ENCODE measurements at regions not wholly inside any gene's neighbourhood (a gene's known extent, or its start where the extent isn't known, plus 50 kb on each side); places are given as distances from the start of the nearest gene placed in this dataset.

DNA sequence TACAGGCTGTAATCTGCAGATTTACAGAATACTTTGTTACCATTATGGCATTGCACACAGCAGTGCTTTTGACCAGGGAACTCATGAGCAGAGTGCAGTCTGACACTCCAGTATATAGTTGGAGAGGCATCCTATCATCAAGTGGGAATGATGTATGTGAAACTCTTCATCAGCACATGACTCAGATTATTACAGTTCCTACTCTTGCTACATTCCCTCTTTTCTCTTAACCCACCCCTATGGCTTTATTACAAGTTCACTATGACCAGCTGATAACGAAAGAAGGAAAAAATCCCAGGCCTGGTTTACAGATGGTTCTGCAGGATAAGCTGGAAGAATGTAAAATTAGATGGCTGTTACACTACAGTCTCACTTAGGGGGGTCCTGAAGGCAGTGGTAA is 385.9 kb downstream of the RASEF start:
- H4K20me1 ChIP-seq = no peaks in the 10 kb centered on the region
- no peak overlapping the region for H3K9ac ChIP-seq
- H3K4me3 ChIP-seq = no peak overlapping the region
- H3K27me3 ChIP-seq = no peaks in the 10 kb centered on the region
- H3K27ac ChIP-seq = no peak overlapping the region
- no peak overlapping the region for H3K4me2 ChIP-seq
- no peaks in the 10 kb centered on the region for H3K4me1 ChIP-seq
- H3K36me3 ChIP-seq = no peaks in the 10 kb centered on the region
- TF ChIP-seq Cebpa-rat (IDR thresholded peaks at IDR 0.05) = no peak
- no peaks in the 10 kb centered on the region for H3K9me3 ChIP-seq

DNA sequence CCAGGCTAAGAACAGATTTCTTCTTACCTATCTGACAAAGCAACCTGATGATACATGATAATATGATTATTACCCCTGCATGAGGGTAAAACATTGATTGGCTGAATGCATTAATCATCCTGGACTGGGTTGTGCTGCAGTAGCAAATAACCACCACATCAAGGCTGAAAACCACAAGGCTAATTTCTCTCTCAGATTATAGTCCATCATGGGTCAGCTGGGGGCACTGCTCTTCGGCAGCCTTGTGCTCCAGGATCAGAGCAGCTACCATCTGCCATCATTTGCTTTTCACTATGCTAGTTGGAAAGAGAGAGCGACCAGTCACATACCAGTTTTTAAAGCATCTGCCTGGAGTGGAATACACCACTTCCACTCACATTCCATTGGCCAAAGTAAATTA is 383.5 kb downstream of the RASEF start:
- Histone ChIP-seq H3K4me3 (no peak overlapping the region), H4K20me1 (no peaks in the 10 kb centered on the region), H3K4me2 (no peak overlapping the region), H3K27ac (no peak overlapping the region), H3K27me3 (no peaks in the 10 kb centered on the region), H3K36me3 (no peaks in the 10 kb centered on the region), H3K9me3 (no peaks in the 10 kb centered on the region), H3K4me1 (no peaks in the 10 kb centered on the region), H3K9ac (no peak overlapping the region)
- no peak for TF ChIP-seq Cebpa-rat (IDR thresholded peaks at IDR 0.05)

DNA sequence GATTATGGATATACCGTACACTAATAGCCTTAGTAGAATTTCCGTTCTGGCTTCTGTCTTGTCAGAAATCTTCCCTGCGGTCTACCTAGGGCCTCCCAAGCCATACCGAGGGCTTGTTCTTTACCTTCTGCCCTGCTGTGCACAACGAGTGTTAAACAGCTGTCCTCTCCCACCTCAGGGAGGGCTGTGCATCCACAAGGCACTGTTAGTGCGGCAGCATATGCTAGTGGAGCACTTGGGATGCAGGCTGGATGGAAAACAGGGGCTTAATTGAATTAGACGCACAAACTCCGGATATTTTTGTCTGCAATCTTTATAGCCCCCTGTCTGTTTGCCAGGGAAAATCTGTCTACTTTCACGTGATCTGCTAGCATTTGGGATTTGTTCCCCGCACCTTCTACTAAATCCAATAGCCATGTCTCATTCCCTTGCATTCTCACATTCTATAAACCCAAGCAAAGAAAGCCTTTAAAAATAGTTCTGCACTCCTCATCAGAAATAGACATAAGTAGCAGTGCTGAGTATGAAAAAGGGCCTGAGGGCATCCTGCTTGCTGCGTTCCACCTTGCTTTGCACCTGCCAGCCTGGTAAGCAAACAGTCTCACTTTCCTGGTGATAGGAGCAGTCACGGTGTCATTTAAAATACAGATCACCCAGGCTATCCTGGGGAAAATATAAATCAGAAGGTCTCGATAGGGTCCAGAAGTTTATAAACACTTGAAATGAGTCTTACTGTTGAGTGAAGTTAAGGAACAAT is 382.6 kb downstream of the RASEF start:
- Histone ChIP-seq H3K4me3 (no peak overlapping the region), H4K20me1 (no peaks in the 10 kb centered on the region), H3K4me1 (no peaks in the 10 kb centered on the region), H3K36me3 (no peaks in the 10 kb centered on the region), H3K27me3 (no peaks in the 10 kb centered on the region), H3K4me2 (no peak overlapping the region), H3K9me3 (peaks cover 9% of the 10 kb centered on the region; the same call in 1 of the 2 replicates), H3K9ac (no peak overlapping the region), H3K27ac (no peak overlapping the region)
- TF ChIP-seq Cebpa-rat (IDR thresholded peaks at IDR 0.05) = no peak

DNA sequence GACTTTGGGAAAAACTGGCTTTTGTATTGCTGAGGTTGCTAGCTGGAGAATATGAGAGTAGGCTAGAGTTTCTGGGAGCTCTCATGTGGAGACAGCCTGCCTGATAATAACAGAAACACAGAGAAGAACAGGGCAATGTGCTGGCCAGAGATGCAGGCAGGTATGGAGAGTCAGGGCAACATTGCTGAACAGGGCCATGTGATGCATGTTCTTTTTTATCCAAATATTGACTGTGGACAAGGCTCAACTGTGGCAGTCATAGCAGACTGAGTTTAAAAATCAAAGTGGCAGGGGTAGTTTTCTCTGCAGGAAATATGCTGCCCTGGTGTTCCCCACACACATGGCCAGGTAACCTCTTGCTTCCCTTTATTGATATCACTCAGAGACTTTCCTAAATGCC is 381.1 kb downstream of the RASEF start:
- H3K27ac ChIP-seq = no peak overlapping the region
- H4K20me1 ChIP-seq = no peaks in the 10 kb centered on the region
- H3K9me3 ChIP-seq = peaks cover 11% of the 10 kb centered on the region; the same call in 1 of the 2 replicates
- H3K4me2 ChIP-seq = no peak overlapping the region
- no peaks in the 10 kb centered on the region for H3K4me1 ChIP-seq
- H3K36me3 ChIP-seq = no peaks in the 10 kb centered on the region
- H3K4me3 ChIP-seq = no peak overlapping the region
- no peaks in the 10 kb centered on the region for H3K27me3 ChIP-seq
- no peak overlapping the region for H3K9ac ChIP-seq
- TF ChIP-seq Cebpa-rat (IDR thresholded peaks at IDR 0.05) = no peak

DNA sequence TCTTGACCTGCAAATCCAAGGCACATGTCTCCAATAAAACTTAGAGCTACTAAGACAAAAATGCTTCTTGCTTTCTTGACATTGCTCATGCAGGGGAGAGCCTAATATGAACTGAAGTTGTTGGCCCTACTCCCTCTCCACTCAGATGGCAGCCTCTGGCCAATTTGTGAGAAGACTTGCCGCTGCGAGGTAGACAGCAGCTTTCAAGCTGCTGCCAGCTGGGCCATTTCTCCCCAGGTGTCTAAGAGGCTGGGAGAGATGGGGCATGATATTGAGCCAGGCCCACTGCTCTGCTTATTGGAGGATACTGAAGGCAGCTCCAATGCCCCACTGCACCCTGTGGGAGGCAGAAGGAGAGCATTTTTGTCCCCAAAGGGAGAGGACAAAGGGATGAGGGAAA is 380.5 kb downstream of the RASEF start:
- Histone ChIP-seq H3K4me2 (peak overlapping the region; percentile 6; the same call in 1 of the 2 replicates), H3K27ac (no peak overlapping the region), H3K4me3 (no peak overlapping the region), H4K20me1 (no peaks in the 10 kb centered on the region), H3K9me3 (peaks cover 11% of the 10 kb centered on the region; the same call in 1 of the 2 replicates), H3K36me3 (no peaks in the 10 kb centered on the region), H3K27me3 (no peaks in the 10 kb centered on the region), H3K4me1 (no peaks in the 10 kb centered on the region), H3K9ac (no peak overlapping the region)
- TF ChIP-seq Cebpa-rat (IDR thresholded peaks at IDR 0.05) = no peak

DNA sequence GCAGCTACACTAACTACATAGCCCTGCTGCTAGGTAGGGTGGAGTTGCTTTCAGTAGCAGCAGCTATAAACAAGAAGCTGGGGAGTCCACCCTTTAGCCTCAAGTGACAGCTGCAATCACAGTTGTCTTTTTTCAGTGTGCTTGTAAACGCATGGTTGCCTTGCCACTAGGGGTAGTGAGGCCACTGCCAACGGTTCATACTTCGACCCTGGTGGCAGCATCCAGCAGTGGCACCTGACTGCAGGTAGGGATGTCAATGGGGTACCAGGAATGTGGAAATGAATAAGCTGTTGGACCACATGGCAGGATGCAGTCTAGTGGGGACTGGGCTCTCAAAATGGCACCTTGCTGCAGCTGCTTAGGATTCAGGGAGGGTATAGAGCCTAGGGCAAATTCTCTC is 367.2 kb downstream of the RASEF start:
- no peak for TF ChIP-seq Cebpa-rat (IDR thresholded peaks at IDR 0.05)
- H3K4me3 ChIP-seq = no peak overlapping the region
- no peaks in the 10 kb centered on the region for H3K4me1 ChIP-seq
- H3K9ac ChIP-seq = no peak overlapping the region
- H3K4me2 ChIP-seq = no peak overlapping the region
- no peaks in the 10 kb centered on the region for H3K36me3 ChIP-seq
- H3K27me3 ChIP-seq = no peaks in the 10 kb centered on the region
- no peak overlapping the region for H3K27ac ChIP-seq
- H4K20me1 ChIP-seq = no peaks in the 10 kb centered on the region
- peaks cover 25% of the 10 kb centered on the region for H3K9me3 ChIP-seq

DNA sequence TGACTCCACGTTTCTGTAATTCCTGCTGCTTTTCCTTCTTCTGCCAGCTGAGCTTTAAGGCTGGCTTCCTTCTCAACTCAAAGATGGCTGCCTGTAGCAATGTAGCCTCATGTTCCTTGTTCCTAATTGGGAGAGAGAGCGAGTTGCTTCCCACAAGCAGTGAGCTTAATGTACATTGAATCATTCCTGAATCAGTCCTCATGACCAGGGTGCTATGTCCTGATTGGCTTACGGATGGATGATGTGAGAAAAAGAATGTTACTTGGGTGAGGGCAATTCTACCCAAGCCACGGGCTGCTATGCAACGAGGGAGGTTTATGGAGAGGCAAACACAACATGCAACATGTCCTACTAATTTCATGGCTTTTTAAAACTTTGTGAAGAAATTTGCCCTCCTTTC is 356.2 kb downstream of the RASEF start:
- H3K27me3 ChIP-seq = no peaks in the 10 kb centered on the region
- no peaks in the 10 kb centered on the region for H4K20me1 ChIP-seq
- no peak overlapping the region for H3K4me2 ChIP-seq
- no peak overlapping the region for H3K27ac ChIP-seq
- H3K9me3 ChIP-seq = no peaks in the 10 kb centered on the region
- H3K4me3 ChIP-seq = no peak overlapping the region
- H3K36me3 ChIP-seq = no peaks in the 10 kb centered on the region
- no peak overlapping the region for H3K9ac ChIP-seq
- no peaks in the 10 kb centered on the region for H3K4me1 ChIP-seq
- no peak for TF ChIP-seq Cebpa-rat (IDR thresholded peaks at IDR 0.05)

DNA sequence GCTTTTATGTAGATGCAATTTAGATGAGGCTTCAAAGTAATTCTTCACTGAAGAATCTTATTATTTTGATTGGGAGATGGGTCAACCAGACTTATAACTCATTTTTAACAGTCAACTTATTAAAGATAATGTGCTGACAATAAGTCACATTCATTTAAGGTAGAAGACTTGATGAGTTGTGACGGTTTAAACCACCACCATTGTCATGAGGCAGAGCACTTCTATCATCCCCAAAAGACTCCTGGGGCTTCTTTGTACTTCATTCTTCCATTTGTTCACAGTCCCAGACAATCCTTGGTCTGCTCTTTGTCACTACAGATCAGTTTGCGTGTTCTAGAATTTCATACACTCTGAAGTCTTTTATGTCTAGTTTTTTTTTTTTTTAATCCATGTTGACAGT is 346.1 kb downstream of the RASEF start:
- Histone ChIP-seq H3K27me3 (no peaks in the 10 kb centered on the region), H3K9me3 (peaks cover 27% of the 10 kb centered on the region), H3K27ac (no peak overlapping the region), H3K4me1 (no peaks in the 10 kb centered on the region), H3K4me2 (no peak overlapping the region), H3K9ac (no peak overlapping the region), H3K4me3 (no peak overlapping the region), H4K20me1 (no peaks in the 10 kb centered on the region), H3K36me3 (no peaks in the 10 kb centered on the region)
- TF ChIP-seq Cebpa-rat (IDR thresholded peaks at IDR 0.05) = no peak

DNA sequence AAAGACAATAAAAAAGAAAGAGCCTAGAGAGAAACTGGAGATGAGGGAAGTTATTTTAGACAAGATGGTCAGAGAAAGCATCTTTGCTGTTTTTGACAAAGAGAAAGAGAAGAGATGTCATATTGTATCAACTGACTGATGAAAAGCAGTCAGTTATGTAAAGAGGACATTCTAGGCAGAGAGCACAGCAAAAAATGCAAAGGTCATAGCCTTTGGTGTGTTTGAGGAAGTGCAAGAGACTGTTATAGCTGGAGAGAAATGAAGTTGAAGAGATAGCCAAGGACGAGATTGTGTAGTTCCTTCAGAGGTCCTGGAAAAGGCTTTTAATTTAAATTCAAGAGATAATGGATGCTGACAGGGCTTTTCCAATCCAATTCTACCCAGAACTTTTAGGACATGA is 342.4 kb downstream of the RASEF start:
- Histone ChIP-seq H3K9me3 (peaks cover 17% of the 10 kb centered on the region; the same call in 1 of the 2 replicates), H3K27me3 (no peaks in the 10 kb centered on the region), H3K27ac (no peak overlapping the region), H3K4me2 (no peak overlapping the region), H3K36me3 (no peaks in the 10 kb centered on the region), H4K20me1 (no peaks in the 10 kb centered on the region), H3K4me1 (no peaks in the 10 kb centered on the region), H3K9ac (no peak overlapping the region), H3K4me3 (no peak overlapping the region)
- TF ChIP-seq Cebpa-rat (IDR thresholded peaks at IDR 0.05) = no peak

DNA sequence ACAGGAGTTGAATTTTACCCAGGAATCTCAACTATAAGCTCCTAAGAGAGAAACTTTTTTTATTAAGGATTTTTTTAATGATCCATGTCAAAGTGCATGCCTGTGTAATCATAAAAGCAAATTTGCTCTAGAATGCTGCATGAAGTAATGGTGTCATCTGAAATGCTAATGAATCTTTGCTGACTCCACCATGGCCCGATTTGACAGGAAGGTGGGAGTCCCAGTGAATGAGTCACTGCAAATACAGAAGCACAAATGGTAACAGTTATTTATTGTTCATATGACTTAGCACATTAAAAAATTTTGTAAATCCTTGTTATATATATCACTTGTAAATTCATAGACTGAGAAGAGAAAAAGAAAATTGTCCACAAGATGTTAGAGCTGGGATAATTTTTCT is 341.3 kb downstream of the RASEF start:
- Histone ChIP-seq H3K27me3 (no peaks in the 10 kb centered on the region), H3K4me2 (no peak overlapping the region), H3K36me3 (no peaks in the 10 kb centered on the region), H3K4me3 (no peak overlapping the region), H3K27ac (no peak overlapping the region), H3K4me1 (peaks cover 5% of the 10 kb centered on the region), H3K9ac (no peak overlapping the region), H3K9me3 (peaks cover 17% of the 10 kb centered on the region; the same call in 1 of the 2 replicates), H4K20me1 (no peaks in the 10 kb centered on the region)
- no peak for TF ChIP-seq Cebpa-rat (IDR thresholded peaks at IDR 0.05)

Measured in BLaER1 (cell line).